Liver (tissue), 2 donors: ENCODE measurements at regions not wholly inside any gene's neighbourhood (a gene's known extent, or its start where the extent isn't known, plus 50 kb on each side); places are given as distances from the start of the nearest gene placed in this dataset.

ENCODE experiments used
- JUND ChIP-seq, 2 donors: IDR thresholded peaks; 2 replicates each; pipeline ENCODE4 v1.6.1; 2016; ENCODE audit warnings: antibody characterized with exemption in 2 of 2
- RAD21 ChIP-seq, 2 donors: IDR thresholded peaks; 2 replicates each; pipeline ENCODE4 v1.6.1; 2016; ENCODE audit warnings: antibody characterized with exemption in 2 of 2, mild to moderate bottlenecking in 2 of 2
- donor health status: healthy.

DNA sequence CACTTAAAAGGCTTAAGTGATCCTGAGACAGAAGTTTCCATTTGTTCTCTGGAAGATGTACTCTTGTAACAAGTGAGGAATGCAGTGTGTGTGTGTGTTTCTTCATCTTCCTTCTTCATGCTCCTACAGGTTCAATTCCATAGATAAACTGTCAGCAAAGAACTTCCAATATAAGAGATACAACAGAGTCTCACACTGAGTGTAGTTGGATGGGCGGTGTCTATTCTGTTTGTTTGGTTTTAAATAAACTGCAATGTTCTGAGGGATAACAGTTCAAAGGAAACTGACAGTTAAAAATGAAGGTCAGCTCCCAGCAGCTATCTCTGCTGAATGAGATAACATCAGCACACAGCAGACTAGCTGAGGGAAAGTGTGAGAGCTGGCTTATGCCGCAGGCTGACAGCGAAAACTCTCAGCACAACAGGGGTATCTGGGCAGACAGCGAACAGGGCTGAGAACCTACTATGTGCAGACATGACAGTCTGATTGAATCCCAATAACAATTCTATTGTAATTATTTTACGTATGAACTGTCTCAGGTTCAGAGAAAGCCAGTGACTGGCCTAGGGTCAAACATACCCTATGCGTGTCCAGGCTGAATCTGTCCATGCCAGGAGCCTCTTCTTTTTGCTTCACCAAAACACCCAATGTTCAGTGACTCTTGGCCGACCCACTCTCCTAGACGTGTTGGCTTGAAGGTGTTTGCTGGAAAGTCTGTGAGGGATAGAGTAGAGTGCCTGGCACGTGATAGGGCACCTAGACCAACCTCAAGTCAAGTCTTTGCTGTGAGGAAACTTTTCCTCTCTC, 201.9 kb upstream of the TRIB2 start:
- TF ChIP-seq RAD21 (IDR thresholded peaks at IDR 0.05) (no peak), JUND (IDR thresholded peaks at IDR 0.05) (no peak)
